ENCODE measurements at regions not wholly inside any gene's neighbourhood (a gene's known extent, or its start where the extent isn't known, plus 50 kb on each side); places are given as distances from the start of the nearest gene placed in this dataset.

DNA sequence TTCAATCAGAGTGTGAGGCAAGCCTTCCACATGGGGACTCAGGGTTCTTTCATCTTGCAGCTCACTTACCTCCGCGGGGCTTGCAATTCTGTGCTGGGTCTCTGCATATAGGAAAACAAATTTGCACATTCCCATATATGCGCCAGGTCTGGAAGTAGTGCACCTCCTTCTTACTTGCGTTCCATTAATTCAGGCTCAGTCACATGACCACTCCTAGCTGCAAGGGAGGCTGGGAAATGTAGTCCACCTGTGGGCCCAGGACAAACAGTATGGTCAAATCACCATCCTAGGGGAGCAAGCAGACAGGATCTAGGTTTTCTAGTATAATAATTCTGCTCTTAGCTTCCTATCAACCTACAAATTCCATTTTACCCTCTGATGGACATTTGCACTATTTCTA lies 160.4 kb downstream of the AACS start:
- ChIA-PET CTCF (ENCODE audit: partially characterized antibody) (interaction anchor here (0.7 to 4.5 kb wide), 4 partner anchors 11 to 106 kb away, joined by 3 to 19 read pairs (median 5); no protein-coding TSS in a partner anchor), POLR2A (ENCODE audit: partially characterized antibody) (interaction anchor here (1.1 to 1.6 kb wide), 2 partner anchors 38 to 39 kb away, joined by 3 to 5 read pairs; partner anchors contain the start of gene TMEM132B)
- no peak overlapping the region for H3K56ac ChIP-seq (replicated peaks; ENCODE audit: insufficient read length, low read depth, low read length)
- H3K27me3 ChIP-seq (replicated peaks in 1 of 4; ENCODE audit: control insufficient read depth in 3 of 4, extremely low read depth in 1 of 4, insufficient read depth in 3 of 4, low read length in 3 of 4): no peaks in the 10 kb centered on the region
- H4K91ac ChIP-seq (replicated peaks; ENCODE audit: insufficient read length, low read length): no peak overlapping the region
- no peak overlapping the region for H3K23ac ChIP-seq (ENCODE audit: insufficient read length)
- DNase-seq (ENCODE audit: low read depth in 1 of 2, low spot score in 2 of 2) (no peak), FAIRE-seq (peak; percentile 48)
- no peak overlapping the region for H3K4me3 ChIP-seq (ENCODE audit: extremely low read depth in 1 of 4, insufficient read depth in 2 of 4, low read depth in 3 of 4, low read length in 4 of 4)
- no peak overlapping the region for H3K4me2 ChIP-seq (ENCODE audit: insufficient read depth in 1 of 2, low read depth in 2 of 2, low read length in 2 of 2)
- WGBS, 2 experiments (ENCODE audit: extremely low coverage in 1 of 2, insufficient coverage in 1 of 2, insufficient read length in 1 of 2, insufficient replicate concordance in 2 of 2, low coverage in 1 of 2, low lambda C conversion rate in 2 of 2, missing lambda C conversion rate in 1 of 2): 96% methylated on average over 4 of the region's 4 CpGs; no CpG with 5 or more reads in 1 of the 2 experiments
- no peak overlapping the region for H2BK20ac ChIP-seq (ENCODE audit: low read length)
- H3K36me3 ChIP-seq (ENCODE audit: control insufficient read depth in 2 of 4, insufficient read depth in 4 of 4, low read length in 3 of 4): 0 out of 8 replicates have a peak, but pooled peaks cover 0 to under 1% (median 0%) of the 10 kb centered on the region in 4 experiments
- no peak overlapping the region for H3K14ac ChIP-seq (ENCODE audit: insufficient read length)
- no peak overlapping the region for H3K4ac ChIP-seq (replicated peaks; ENCODE audit: insufficient read length, low read depth, low read length)
- H3K4me1 ChIP-seq (replicated peaks in 1 of 4; ENCODE audit: control insufficient read depth in 3 of 4, insufficient read depth in 4 of 4, low read length in 3 of 4): peaks cover 0 to 4% (median 1%) of the 10 kb centered on the region in 4 experiments; a peak in 3 of 7 replicates
- H2BK120ac ChIP-seq (replicated peaks; ENCODE audit: low read depth, low read length): no peak overlapping the region
- no peak overlapping the region for H2AFZ ChIP-seq (ENCODE audit: low read length)
- H4K5ac ChIP-seq (ENCODE audit: insufficient read length, low read depth, low read length): no peak overlapping the region
- H3K79me1 ChIP-seq (ENCODE audit: low read depth, low read length): peaks cover 7% of the 10 kb centered on the region
- H2BK15ac ChIP-seq (ENCODE audit: low read length): no peak overlapping the region
- H3K79me2 ChIP-seq (ENCODE audit: control insufficient read depth in 1 of 2, insufficient read depth in 2 of 2, low read length in 2 of 2): peaks cover 0 to 41% of the 10 kb centered on the region in 2 experiments; a peak in 2 of 4 replicates
- no peak overlapping the region for H2BK5ac ChIP-seq (ENCODE audit: low read depth, low read length)
- no peaks in the 10 kb centered on the region for H3K9me3 ChIP-seq (ENCODE audit: insufficient read depth in 2 of 2, low read depth in 1 of 2, low read length in 1 of 2)
- no peaks in the 10 kb centered on the region for H3K23me2 ChIP-seq (ENCODE audit: low read depth, low read length)
- no peak overlapping the region for H4K8ac ChIP-seq (ENCODE audit: extremely low read depth, insufficient read depth, low read length)
- H3K27ac ChIP-seq (ENCODE audit: low read depth, low read length): no peak overlapping the region
- no peak overlapping the region for H3K9ac ChIP-seq (replicated peaks in 1 of 4; ENCODE audit: extremely low read depth in 1 of 4, low read depth in 3 of 4, low read length in 3 of 4)
- no peak overlapping the region for H2AK5ac ChIP-seq (ENCODE audit: low read depth, low read length)
- no peak overlapping the region for H3K18ac ChIP-seq (ENCODE audit: extremely low read depth, low read length)
- H2BK12ac ChIP-seq (ENCODE audit: low read depth, low read length): no peak overlapping the region
- peaks cover 5 to 11% of the 10 kb centered on the region in 2 experiments for H4K20me1 ChIP-seq (replicated peaks in 1 of 2; ENCODE audit: control insufficient read depth in 1 of 2, insufficient read depth in 2 of 2, low read length in 2 of 2)
- peak; percentile 58 for TF ChIP-seq SIX5 (IDR thresholded peaks at IDR 0.05; ENCODE audit: low read depth, low read length)
- TF ChIP-seq CEBPB (IDR thresholded peaks at IDR 0.05; ENCODE audit: low read depth, low read length): no peak
- TF ChIP-seq TCF12 (IDR thresholded peaks at IDR 0.05; ENCODE audit: low read depth, low read length): no peak
- TF ChIP-seq SP1 (IDR thresholded peaks at IDR 0.05; ENCODE audit: low read depth, low read length): no peak
- TF ChIP-seq POU5F1 (IDR thresholded peaks at IDR 0.05; ENCODE audit: low read depth, low read length): no peak
- TF ChIP-seq NANOG (IDR thresholded peaks at IDR 0.05; ENCODE audit: insufficient read depth, low read depth, low read length, poor library complexity, severe bottlenecking): no peak
- TF ChIP-seq EZH2 (IDR thresholded peaks at IDR 0.05; ENCODE audit: low read depth, low read length, severe bottlenecking): no peak
- TF ChIP-seq, protein P1, sequence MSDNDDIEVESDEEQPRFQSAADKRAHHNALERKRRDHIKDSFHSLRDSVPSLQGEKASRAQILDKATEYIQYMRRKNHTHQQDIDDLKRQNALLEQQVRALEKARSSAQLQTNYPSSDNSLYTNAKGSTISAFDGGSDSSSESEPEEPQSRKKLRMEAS (IDR thresholded peaks at IDR 0.05): no peak
- no peak for TF ChIP-seq RXRA (IDR thresholded peaks at IDR 0.05; ENCODE audit: insufficient read depth, low read depth, low read length)
- no peak for TF ChIP-seq EGR1 (IDR thresholded peaks at IDR 0.05; ENCODE audit: borderline replicate concordance, low read depth, low read length)
- TF ChIP-seq KDM4A (IDR thresholded peaks at IDR 0.05; ENCODE audit: low read depth, low read length, severe bottlenecking): no peak
- TF ChIP-seq, protein P2, sequence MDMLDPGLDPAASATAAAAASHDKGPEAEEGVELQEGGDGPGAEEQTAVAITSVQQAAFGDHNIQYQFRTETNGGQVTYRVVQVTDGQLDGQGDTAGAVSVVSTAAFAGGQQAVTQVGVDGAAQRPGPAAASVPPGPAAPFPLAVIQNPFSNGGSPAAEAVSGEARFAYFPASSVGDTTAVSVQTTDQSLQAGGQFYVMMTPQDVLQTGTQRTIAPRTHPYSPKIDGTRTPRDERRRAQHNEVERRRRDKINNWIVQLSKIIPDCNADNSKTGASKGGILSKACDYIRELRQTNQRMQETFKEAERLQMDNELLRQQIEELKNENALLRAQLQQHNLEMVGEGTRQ (IDR thresholded peaks at IDR 0.05; ENCODE audit: low read length): peak; percentile 81
- no peak for TF ChIP-seq HDAC6 (IDR thresholded peaks at IDR 0.05; ENCODE audit: low read depth, low read length)
- no peak for TF ChIP-seq CREB1 (IDR thresholded peaks at IDR 0.05)
